Limb (tissue), 2 donors: ENCODE measurements at regions not wholly inside any gene's neighbourhood (a gene's known extent, or its start where the extent isn't known, plus 50 kb on each side); places are given as distances from the start of the nearest gene placed in this dataset.
A peak's percentile ranks its signal among the peaks of the same experiment; 100 is the strongest.
"Not testable (repeated sequence)": the region's sequence is repeated elsewhere in the genome, so short reads cannot be mapped to it uniquely, and the experiment has no call there.

ENCODE experiments used
- DNase-seq, 2 donors: peaks; one replicate each; pipeline ENCODE4 v3.0.0-alpha.2; 2016; ENCODE audit errors: extremely low spot score in 2 of 2

DNA sequence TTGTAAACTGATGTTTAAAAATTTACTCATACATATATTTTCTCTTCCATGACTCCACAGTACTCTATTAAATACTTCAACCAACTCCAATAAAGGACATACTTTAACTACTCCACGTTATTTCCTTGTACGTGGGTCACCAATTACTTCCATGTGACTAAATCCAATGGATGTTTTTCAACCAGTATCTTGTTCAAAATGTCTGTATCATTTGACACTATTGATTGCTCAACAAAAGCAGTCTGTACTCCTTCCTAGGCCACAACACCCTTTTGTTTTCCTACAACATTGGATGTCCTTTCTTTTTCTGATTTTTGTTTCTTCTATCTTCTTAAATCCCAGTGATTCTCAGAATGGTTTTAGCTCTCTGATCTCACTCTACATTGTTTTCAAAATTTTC is 943.7 kb downstream of the EFNA5 start:
- no peak for DNase-seq

DNA sequence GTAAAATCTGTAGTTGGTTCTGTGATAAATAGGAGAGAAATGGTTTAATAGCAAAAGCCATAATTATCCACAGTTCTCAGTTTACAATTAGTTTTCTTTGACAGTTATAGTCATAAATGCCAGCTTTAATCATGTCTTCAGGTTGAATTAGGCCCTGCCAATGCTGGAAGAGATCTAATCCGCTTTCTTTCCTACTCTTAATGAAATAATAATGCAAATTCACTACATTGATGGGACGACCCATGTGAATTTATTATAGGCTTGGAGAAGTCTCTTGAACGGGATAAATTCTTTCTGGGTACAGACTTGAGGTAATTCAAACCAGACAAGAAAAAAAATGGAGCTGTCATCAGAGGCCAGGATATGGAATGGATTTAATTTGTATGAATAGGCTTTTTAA is 950.4 kb downstream of the EFNA5 start:
- DNase-seq = no peak

DNA sequence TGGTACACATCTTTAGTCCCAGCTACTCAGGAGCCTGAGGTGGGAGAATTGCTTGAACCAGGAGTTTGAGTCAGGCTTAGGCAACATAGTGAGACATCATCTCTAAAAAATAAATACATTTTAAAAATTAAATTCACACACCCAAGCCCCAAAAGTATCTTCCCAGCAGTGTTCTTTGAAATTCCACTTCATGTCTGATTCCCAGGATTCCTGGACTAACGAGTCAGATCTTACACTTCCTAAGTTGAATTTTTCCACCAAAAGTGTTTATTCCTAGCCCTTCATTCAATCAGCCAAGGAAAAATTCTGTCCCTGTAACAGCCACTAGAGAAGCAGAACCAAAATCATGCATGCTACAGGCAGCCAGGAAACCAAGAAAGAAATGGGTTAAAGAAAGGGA is 970.9 kb downstream of the EFNA5 start:
- DNase-seq = no peak

DNA sequence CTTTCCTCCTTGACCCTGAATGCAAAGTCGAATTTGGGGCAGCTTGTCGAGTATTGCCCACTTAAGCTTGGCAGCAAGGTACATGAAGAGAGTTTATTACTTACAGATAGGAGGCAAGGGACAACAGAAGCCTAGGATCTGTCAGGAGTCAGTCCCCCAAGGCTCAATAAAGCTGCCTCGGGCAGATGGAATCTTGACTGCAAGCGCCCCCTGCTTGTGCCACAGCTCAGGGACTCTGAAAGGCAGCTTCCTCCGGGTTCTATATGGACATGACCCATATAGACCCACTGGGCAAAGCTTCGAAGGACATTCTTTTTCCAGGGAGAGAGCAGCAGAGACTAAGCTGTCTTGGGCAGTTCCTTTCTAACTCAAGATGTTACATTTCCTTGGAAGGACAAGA is 971.5 kb downstream of the EFNA5 start:
- no peak for DNase-seq

DNA sequence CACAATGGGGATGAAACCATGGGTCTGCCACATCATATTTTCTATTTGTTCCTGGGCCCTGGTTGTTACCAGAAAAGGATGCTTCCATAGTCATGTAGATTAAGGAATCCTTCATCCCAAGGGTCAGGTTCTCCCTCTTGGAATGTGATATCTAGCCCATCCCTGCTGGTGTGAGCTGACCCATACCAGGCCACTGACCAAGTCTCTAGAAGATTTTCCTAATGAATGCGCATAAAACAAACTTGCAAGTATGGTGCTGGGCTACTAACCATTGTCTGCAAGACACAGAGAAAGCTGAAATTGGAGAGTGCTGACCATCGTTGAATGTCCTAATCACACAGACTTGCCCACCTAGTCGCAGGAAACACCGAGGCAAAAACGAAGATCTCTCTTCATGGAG is 972.6 kb downstream of the EFNA5 start:
- DNase-seq = no peak

DNA sequence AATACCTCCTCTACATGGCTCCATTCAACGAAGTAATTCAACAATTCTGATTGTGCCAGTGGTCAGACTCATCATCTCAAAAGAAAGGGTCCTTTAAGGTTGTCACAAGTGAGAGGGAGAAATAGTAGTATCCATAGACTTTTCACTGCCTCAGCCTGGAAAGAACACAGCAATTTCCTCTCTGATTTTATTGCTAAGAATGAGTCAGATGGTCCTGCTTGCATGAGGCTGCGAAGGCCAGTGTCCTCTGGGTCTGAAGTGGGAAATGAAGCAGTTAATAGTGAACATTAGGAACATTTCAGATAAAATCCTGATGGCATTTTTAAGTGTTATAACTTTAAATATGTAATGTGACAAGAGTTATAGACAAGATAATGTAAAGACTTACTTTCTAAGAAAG is 979.0 kb downstream of the EFNA5 start:
- DNase-seq = no peak

DNA sequence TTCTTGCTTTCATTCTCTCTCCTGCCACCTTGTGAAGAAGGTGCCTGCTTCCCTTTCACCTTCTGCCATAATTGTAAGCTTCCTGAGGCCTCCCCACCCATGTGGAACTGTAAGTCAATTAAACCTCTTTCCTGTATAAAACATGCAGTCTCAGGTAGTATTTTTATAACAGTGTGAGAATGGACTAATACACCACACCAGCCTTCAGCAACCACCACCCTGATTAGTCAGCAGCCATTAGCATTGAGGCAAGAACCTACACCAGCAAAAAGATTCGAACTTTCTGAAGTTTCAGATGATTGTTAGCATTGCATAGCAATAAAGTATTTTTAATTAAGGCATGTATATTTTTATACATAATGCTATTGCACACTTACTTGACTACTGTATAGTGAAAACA is 980.2 kb downstream of the EFNA5 start:
- DNase-seq = no peak

DNA sequence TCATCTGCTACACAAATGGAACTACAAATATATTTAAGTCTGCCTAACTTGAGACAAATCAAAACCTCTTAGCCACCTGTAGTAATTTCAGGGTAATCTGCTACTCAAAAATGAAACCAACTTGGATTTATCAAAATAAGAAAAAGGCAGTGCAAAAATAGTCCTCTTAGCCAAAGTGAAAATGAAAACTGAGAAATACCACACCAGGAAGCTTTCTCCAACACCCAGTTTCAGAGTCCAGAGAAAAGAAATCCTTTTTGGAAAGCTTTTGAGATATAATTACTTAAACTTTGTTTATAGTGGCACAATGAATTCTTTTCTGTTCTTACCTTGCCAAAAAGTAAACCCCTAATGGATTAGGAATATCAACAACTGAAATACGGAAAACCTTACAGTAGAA is 990.4 kb downstream of the EFNA5 start:
- DNase-seq = peak in 1 of 2 donors; percentile 47

DNA sequence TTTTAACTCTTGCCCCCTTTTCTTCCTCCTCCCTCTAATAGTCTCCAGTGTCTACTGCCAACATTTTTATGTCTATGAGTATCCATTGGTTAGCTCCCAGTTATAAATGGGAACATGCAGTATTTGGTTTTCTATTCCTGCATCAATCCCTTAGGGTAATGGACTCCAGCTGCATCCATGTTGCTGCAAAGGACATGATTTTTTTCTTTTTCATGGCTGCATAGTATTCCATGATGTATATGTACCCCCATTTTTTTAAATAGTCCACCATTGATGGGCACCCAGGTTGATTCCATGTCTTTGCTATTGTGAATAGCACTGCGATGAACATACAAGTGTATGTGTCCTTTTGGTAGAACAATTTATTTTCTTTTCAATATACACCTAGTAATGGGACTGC is 993.7 kb downstream of the EFNA5 start:
- DNase-seq = no peak

DNA sequence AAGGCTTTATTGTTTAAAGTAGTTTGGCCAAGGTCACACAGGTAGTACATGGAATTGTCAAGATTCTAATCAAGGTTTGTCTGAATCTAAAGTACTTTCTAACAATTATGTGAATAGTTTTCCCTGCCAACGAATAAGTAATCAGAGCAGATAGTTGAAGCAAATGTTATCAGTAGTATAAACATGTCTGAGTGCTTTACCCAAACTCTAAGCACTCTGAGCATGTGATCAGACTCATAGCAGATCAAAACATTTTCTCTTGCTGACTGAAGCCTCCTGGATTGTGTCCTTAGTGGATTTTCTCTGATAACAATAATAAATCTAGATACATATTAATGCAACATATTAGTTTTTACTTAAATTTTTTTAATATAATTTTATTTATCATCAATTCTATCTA is 995.0 kb downstream of the EFNA5 start:
- no peak for DNase-seq

DNA sequence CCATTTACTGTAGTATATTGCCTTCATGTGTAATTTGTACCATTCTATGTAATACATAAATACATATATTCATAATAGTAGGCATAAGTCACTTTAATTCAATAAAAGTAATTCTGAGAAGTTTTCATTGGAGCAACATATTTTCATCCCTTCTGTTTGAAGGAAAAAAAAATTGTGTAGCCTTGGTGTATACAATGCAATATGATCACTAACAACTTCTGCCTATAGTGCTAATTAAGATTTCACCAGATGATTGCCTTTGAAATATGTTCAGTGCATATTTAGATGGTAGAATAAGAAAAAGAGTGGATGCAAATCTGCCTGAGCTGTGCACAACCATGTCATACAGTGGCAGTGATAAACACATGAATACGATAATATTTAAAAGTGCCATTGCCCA is 996.8 kb downstream of the EFNA5 start:
- no peak for DNase-seq

DNA sequence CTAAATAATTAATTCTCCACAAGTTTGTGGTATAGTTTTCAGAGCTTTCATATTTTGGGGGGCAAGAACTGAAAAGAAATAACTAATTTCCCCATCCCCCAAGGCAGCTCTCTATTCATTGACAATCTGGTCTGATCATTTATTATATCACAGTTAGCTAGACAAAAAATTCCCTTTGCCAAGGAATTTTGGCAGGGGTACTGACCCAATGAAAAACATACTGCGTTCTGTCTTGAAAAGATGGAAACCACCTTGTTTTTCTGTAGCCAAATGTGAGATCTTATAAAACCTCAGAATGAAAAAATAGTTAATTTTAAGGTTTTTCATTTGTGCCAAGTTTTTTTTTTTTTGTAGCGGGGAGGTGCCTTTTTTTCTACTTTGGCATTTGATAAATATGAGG is 1008.9 kb downstream of the EFNA5 start:
- DNase-seq = no peak

DNA sequence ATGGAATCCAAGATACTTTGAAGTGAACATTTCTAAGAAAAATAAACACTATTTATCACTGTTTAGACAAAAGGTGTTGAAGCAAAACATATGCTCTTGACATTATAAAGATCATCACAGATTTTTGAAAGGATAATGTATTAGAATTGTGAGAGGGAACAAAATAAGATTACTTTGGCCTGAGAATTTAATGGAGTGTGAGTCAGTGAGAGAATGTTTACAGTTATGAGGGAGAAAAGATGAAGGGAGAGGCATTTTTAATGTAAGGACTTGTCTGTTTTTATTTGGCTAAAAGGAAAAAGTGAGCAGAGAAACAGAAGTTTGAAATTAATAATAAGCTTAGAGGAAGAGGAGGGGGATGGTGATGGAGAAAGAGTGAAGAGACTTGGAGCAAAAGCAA is 1010.1 kb downstream of the EFNA5 start:
- DNase-seq = no peak

DNA sequence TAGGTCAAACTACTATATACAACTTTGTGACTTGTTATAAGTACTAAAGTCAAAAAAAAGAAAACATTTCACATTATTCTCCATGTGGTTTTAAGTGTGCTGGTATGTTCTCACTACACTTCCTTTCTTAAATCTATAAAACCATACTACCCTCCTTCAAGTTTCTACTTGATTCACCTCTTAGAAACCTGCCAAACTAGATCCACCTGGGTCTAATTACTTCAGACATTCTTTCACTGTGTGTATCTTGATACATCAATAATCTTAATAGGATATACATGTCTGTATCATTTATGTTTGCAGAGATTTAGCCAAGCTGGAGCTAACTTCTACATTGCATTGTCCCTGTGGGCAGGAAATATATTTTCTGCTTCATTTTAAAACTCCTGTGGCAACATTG is 1012.6 kb downstream of the EFNA5 start:
- no peak for DNase-seq

DNA sequence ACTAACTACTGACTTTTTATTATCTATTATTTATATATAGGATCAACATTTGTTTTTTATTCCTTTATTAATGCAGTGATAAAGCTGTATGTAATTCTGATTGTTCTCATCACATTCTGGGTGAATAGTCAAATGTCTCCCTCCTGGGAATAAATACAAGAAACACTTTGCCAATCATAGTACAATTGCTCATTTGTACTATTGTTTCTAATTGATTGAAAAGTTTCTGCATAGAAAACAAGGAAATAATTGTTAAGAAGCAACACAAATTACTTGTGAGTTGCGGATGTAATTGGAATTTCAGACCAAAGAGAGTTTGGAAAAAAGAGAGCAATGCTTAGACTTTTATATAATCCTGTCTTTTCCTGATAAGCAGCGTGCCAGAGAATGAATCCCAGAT is 1013.9 kb downstream of the EFNA5 start:
- DNase-seq = no peak

DNA sequence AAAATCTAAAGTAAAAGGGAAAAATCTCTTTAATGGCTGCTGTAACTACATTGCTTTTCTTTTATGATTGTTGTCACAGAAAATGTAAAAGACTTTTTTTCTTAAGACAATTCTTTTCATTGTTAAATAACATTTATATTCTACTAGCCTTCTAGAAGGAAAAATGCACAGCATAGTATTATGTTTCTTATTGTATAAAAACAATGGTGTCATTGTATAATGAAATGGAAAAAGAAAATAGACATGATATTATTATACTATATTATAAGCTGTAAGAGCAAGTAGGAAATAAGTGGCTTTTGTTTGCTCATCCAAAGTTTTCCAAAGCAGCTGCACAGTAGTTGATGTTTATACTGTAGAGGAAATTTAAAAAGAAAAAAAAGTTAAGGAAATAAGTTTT is 1021.7 kb downstream of the EFNA5 start:
- no peak for DNase-seq

DNA sequence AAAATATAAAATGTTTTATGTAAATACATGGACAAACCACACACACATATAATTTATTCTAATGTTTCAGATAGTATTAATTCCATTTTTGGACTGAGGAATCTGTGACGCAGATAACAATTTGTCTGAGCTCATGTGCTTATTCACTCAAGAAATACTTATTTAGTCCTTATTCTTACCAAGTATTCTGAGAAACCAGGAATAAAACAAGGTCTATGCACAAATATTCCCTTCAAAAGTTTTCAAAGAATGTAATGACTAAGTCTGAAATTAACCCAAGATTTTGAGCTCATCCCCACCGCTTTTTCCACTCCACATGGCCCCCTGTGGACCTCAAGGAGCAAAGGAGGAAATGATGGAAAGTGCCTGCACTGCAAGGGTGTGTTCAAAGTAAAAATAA is 1022.3 kb downstream of the EFNA5 start:
- no peak for DNase-seq

DNA sequence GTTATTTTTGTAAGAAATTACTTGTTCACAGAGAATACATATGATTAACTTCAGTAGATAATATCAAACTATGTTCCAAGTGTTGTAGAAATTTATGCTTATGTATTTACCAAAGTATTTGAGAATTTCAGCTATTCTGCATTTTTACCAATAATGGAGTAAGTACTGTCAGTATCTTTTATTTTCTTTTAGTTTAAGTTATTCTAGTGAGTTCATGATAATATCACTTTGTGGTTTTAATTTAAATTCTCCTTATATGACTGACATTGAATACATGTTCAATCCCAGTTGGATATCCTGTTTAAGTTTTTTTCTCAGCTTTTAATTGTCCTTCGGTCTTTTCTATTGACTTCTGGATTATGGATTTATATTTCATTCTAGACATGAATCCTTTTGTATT is 1024.6 kb downstream of the EFNA5 start:
- DNase-seq = no peak

DNA sequence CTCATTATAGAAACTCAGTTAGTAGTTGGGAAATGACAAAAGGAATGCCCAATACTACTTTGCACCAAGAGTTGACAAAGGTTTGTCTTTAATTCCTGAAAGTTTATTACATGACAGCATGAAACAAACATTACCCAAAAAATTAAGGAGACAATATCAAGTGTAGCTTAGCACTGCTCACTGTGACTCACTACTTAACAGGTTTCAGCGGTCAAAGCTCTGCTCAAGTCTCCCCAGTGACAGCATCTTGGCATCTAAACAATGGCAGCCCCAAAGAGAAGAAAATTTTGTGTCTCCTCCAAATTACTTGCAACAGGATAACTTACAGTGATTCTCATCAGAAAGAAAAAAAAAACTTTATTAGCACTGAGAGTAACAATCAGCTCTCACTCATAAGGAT is 1030.2 kb downstream of the EFNA5 start:
- DNase-seq = no peak

DNA sequence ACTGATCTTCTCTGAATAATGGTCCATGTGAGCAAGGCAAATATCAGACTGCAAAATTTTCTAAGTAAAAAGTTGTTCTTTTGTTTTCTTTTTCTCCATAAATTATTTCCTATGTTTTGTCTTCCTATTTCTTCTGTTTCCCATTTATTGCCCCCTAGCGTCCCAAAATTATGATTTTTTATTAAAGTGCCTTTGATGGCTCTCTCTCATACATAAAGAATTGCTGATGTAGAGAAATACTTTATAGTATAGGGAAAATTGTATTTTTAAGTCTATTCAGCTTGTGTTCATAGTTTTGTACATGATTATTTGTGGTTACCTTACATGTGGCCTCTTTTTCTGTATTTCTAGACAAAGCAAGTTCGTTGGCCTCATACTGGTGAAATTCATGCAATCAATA is 1031.2 kb downstream of the EFNA5 start:
- DNase-seq = no peak

DNA sequence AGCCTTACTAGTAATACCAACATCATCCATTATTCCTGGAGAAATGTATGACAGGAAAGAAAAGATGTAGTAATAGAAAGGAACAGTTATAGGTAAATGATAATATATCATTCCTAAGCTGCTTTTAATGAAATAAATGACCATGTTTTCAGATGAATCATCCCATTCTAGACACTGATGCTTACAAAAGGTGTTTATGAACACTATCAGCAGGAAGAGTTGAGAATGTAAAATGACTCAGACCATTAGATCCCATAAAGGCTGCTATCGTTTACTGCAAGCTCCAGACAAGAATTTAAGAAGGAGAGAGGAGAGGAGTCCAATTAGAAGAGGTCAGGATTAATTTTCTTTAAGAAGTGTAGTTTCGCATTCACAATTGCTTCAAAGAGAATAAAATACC is 1033.5 kb downstream of the EFNA5 start:
- no peak for DNase-seq

DNA sequence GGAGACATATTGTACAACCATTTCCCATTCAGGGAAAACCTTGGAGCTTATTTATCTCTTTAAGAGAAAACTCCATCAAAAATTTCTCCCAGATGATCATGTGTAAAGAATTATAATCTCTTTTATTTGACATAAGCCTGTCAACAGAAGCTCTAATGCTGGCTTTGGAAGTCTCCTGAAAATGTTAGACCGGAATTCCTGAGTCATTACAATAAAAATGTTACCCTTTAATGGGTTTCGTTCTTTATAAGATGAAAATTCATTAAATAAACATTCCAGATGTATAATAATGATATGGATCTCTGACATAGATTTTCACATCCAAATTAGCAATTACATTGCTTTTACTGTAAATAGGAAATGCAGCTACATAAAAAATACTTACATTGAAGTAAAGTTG is 1036.4 kb downstream of the EFNA5 start:
- no peak for DNase-seq

DNA sequence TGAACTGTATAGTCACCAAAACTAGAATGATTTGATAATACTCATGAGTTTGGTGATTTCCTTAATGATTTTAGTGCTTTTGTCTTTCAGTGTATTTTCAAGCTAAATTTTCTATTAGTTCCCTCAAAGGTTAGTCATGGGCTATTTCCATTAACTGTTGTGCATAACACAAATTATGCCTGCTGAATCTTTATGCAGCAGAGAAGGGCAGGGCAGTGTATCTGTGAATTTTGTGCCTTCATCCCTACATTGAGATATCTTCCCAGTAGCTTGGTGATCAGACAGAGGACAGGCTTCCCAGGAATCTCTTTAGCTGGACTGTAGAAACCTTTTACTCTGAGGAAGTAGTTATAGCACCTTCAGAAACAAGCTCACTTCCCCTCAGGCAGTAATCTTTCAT is 1036.9 kb downstream of the EFNA5 start:
- DNase-seq = no peak

DNA sequence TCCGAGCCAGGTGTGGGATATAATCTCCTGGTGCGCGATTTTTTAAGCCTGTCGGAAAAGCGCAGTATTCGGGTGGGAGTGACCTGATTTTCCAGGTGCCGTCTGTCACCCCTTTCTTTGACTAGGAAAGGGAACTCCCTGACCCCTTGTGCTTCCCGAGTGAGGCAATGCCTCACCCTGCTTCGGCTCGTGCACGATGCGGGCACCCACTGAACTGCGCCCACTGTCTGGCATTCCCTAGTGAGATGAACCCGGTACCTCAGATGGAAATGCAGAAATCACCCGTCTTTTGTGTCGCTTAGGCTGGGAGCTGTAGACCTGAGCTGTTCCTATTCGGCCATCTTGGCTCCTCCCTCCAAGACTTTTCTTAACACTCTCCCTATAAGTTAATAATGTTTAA is 1042.3 kb downstream of the EFNA5 start:
- not testable (repeated sequence) for DNase-seq

DNA sequence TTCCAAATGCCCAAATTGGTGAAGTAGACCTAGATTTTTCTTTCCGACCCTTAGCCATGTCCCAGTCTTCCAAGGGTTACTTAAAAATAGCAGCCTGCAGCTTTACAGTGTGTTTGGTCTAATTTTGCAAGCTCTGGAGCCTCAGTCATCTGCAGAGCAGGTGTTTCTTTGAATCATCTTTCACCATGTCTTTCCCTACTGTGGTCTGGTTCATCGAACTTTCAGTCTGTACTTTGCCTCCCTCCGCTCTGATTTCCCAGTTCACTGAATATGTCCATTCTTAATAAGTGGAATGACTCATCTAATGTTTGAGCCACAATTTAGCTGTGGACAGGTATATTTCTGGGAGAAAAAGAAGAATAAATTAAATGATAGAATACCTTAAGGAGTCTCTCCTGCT is 1060.7 kb downstream of the EFNA5 start:
- DNase-seq = peak in 1 of 2 donors; percentile 30
